ENCODE measurements at regions not wholly inside any gene's neighbourhood (a gene's known extent, or its start where the extent isn't known, plus 50 kb on each side); places are given as distances from the start of the nearest gene placed in this dataset.

DNA sequence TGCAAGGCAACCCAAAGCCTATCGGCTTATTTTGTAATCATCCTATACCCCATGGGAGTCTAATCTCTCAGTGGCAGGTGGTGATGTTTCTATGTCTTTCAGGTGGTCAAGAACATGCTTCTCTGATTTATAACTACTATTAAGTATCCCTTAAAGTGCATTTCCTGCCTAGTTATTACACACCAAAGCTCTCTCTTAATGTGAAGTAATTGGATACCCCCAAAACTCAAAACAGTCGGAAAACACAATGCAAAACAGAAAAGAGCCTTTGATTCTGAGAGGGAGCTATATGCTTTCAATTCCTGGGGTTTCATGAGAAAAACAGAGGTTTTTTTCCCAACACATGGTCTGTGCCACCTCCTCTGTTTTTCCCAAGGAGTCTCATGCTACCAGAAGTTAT is 416.4 kb downstream of the CSNK1G3 start:
- Histone ChIP-seq H2AFZ (ENCODE audit: low read length) (no peak overlapping the region), H3K23ac (ENCODE audit: insufficient read length, low read depth, low read length) (no peak overlapping the region), H3K56ac (ENCODE audit: insufficient read length, low read depth, low read length) (no peak overlapping the region), H2BK120ac (ENCODE audit: low read depth, low read length, poor library complexity, severe bottlenecking) (no peak overlapping the region), H3K9ac (ENCODE audit: extremely low read depth, insufficient read length, low read length) (no peak overlapping the region), H3K27me3 (ENCODE audit: insufficient read depth, low read length) (no peaks in the 10 kb centered on the region), H3K79me2 (ENCODE audit: insufficient read depth, low read length) (no peaks in the 10 kb centered on the region), H2BK5ac (ENCODE audit: insufficient read length, low read length) (no peak overlapping the region), H2BK15ac (ENCODE audit: low read depth, low read length) (no peak overlapping the region), H3K4ac (ENCODE audit: low read depth, low read length) (no peak overlapping the region), H2BK20ac (ENCODE audit: low read depth, low read length, poor library complexity, severe bottlenecking) (no peak overlapping the region), H2BK12ac (ENCODE audit: insufficient read length, low read depth, low read length) (no peak overlapping the region), H2AK5ac (ENCODE audit: insufficient read length, low read length) (no peak overlapping the region), H3K4me1 (ENCODE audit: insufficient read depth, low read length) (no peaks in the 10 kb centered on the region), H3K27ac (ENCODE audit: insufficient read length, low read depth, low read length) (no peak overlapping the region), H3K14ac (ENCODE audit: insufficient read depth, low read length) (no peak overlapping the region), H3K9me3 (ENCODE audit: control insufficient read depth, low read depth, low read length) (no peaks in the 10 kb centered on the region), H3K23me2 (ENCODE audit: insufficient read length, low read depth, low read length, poor library complexity, severe bottlenecking) (no peaks in the 10 kb centered on the region), H3K18ac (ENCODE audit: insufficient read length, low read depth, low read length) (no peak overlapping the region), H3K79me1 (ENCODE audit: insufficient read depth, low read depth, low read length, poor library complexity, severe bottlenecking) (no peaks in the 10 kb centered on the region), H4K91ac (ENCODE audit: insufficient read length, low read depth, low read length) (no peak overlapping the region), H3T11ph (ENCODE audit: low read length) (no peak overlapping the region), H4K5ac (ENCODE audit: insufficient read length, low read depth, low read length) (no peak overlapping the region), H4K8ac (replicated peaks; ENCODE audit: insufficient read length, low read depth, low read length) (no peak overlapping the region), H4K20me1 (ENCODE audit: control insufficient read depth, insufficient read depth, insufficient read length) (no peaks in the 10 kb centered on the region), H3K4me2 (ENCODE audit: insufficient read depth, insufficient read length, low read length) (no peak overlapping the region)
- Mint-ChIP-seq H3K9me3 (peaks cover 0 to 5% of the 10 kb centered on the region in 2 experiments; a peak in 3 of 5 replicates), H3K27ac (no peak overlapping the region), H3K4me1 (peaks cover 2 to 6% of the 10 kb centered on the region in 2 experiments; a peak in 2 of 4 replicates), H3K4me3 (no peak overlapping the region), H3K27me3 (ENCODE audit: low read depth) (no peaks in the 10 kb centered on the region), H3K36me3 (ENCODE audit: insufficient read depth in 1 of 3, low read depth in 3 of 3) (peaks cover 2 to 4% (median 3%) of the 10 kb centered on the region in 3 experiments; a peak in 4 of 7 replicates)
- no CpG with 5 or more reads among the region's 2 CpGs for WGBS (ENCODE audit: extremely low coverage, insufficient read length, low lambda C conversion rate)
- no peak for DNase-seq
- TF ChIP-seq, protein P1, sequence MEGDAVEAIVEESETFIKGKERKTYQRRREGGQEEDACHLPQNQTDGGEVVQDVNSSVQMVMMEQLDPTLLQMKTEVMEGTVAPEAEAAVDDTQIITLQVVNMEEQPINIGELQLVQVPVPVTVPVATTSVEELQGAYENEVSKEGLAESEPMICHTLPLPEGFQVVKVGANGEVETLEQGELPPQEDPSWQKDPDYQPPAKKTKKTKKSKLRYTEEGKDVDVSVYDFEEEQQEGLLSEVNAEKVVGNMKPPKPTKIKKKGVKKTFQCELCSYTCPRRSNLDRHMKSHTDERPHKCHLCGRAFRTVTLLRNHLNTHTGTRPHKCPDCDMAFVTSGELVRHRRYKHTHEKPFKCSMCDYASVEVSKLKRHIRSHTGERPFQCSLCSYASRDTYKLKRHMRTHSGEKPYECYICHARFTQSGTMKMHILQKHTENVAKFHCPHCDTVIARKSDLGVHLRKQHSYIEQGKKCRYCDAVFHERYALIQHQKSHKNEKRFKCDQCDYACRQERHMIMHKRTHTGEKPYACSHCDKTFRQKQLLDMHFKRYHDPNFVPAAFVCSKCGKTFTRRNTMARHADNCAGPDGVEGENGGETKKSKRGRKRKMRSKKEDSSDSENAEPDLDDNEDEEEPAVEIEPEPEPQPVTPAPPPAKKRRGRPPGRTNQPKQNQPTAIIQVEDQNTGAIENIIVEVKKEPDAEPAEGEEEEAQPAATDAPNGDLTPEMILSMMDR (conservative IDR thresholded peaks at IDR 0.05), result no peak
